H1 (cell line): ENCODE measurements at regions not wholly inside any gene's neighbourhood (a gene's known extent, or its start where the extent isn't known, plus 50 kb on each side); places are given as distances from the start of the nearest gene placed in this dataset.

Experiments
- CTCF ChIA-PET: fragments of 300-600 bp; sonication (Branson Sonifier 250); formaldehyde crosslinking; loops from one replicate; lab custom pipeline; 2021; ENCODE audit not compliant: partially characterized antibody; lab: Charles Lee
- POLR2A ChIA-PET: fragments of 300-600 bp; sonication (Branson Sonifier 250); formaldehyde crosslinking; loops from one replicate; lab custom pipeline; 2021; ENCODE audit warnings: inconsistent platforms; ENCODE audit not compliant: partially characterized antibody; lab: Charles Lee
- DNase-seq, 2 experiments: peaks; one replicate each; pipeline versions ENCODE4 v3.0.0 to v3.0.0-alpha.2; 2010 to 2022; ENCODE audit warnings: low spot score in 2 of 2, low read depth in 1 of 2, mixed read lengths in 1 of 2
- FAIRE-seq: peaks from 2 replicates; lab custom pipeline; 2011; peaks lifted over from hg19 to GRCh38; lab: Jason Lieb, UNC
- H2AFZ ChIP-seq: 2 replicates; pipeline ENCODE4 v1.8.1; 2012; ENCODE audit warnings: low read length, inconsistent platforms
- H2AK5ac ChIP-seq: 2 replicates; pipeline ENCODE4 v1.6.1; 2013; ENCODE audit warnings: low read depth, low read length
- H2BK120ac ChIP-seq: replicated peaks from 2 replicates; pipeline ENCODE3; 2013; ENCODE audit warnings: low read depth, low read length, inconsistent platforms
- H2BK12ac ChIP-seq: 2 replicates; pipeline ENCODE4 v1.6.1; 2013; ENCODE audit warnings: low read depth, low read length
- H2BK15ac ChIP-seq: 2 replicates; pipeline ENCODE4 v1.6.1; 2013; ENCODE audit warnings: low read length
- H2BK20ac ChIP-seq: 2 replicates; pipeline ENCODE4 v1.6.1; 2013; ENCODE audit warnings: low read length
- H2BK5ac ChIP-seq: 2 replicates; pipeline ENCODE4 v1.6.1; 2013; ENCODE audit warnings: low read depth, low read length
- H3K14ac ChIP-seq: 2 replicates; pipeline ENCODE4 v1.6.1; 2013; ENCODE audit warnings: inconsistent platforms; ENCODE audit not compliant: insufficient read length
- H3K18ac ChIP-seq: 2 replicates; pipeline ENCODE4 v1.6.1; 2013; ENCODE audit warnings: low read length; ENCODE audit errors: extremely low read depth
- H3K23ac ChIP-seq: 2 replicates; pipeline ENCODE4 v1.6.1; 2013; ENCODE audit warnings: inconsistent platforms; ENCODE audit not compliant: insufficient read length
- H3K23me2 ChIP-seq: 2 replicates; pipeline ENCODE4 v1.6.1; 2013; ENCODE audit warnings: low read depth, low read length
- H3K27ac ChIP-seq: 2 replicates; pipeline ENCODE4 v1.6.1; 2011; ENCODE audit warnings: low read depth, low read length, inconsistent platforms
- H3K27me3 ChIP-seq, 4 experiments: replicated peaks in 1 of 4; 1 replicate in 1 of 4; 2 replicates in 3 of 4; pipeline versions ENCODE4 v1.6.1 to v1.8.1; 2011 to 2013; ENCODE audit warnings: low read length in 3 of 4, mild to moderate bottlenecking in 3 of 4, inconsistent platforms in 2 of 4, mixed read lengths in 2 of 4, moderate library complexity in 1 of 4; ENCODE audit not compliant: control insufficient read depth in 3 of 4, insufficient read depth in 3 of 4; ENCODE audit errors: extremely low read depth in 1 of 4
- H3K36me3 ChIP-seq, 4 experiments: 2 replicates each; pipeline versions ENCODE4 v1.6.1 to v1.8.1; 2011 to 2013; ENCODE audit warnings: mild to moderate bottlenecking in 4 of 4, low read length in 3 of 4, moderate library complexity in 2 of 4, control low read depth in 1 of 4, inconsistent platforms in 1 of 4; ENCODE audit not compliant: insufficient read depth in 4 of 4, control insufficient read depth in 2 of 4
- H3K4ac ChIP-seq: replicated peaks from 2 replicates; pipeline ENCODE3; 2013; ENCODE audit warnings: low read length, low read depth, mixed read lengths, inconsistent platforms; ENCODE audit not compliant: insufficient read length
- H3K4me1 ChIP-seq, 4 experiments: replicated peaks in 1 of 4; 1 replicate in 1 of 4; 2 replicates in 3 of 4; pipeline versions ENCODE4 v1.6.1 to v1.8.1; 2011 to 2013; ENCODE audit warnings: low read length in 3 of 4, inconsistent platforms in 2 of 4, mixed read lengths in 1 of 4; ENCODE audit not compliant: insufficient read depth in 4 of 4, control insufficient read depth in 3 of 4
- H3K4me2 ChIP-seq, 2 experiments: 2 replicates each; pipeline versions ENCODE4 v1.6.1 to v1.8.1; 2011 to 2013; ENCODE audit warnings: low read depth in 2 of 2, low read length in 2 of 2, control low read depth in 1 of 2, inconsistent platforms in 1 of 2, mild to moderate bottlenecking in 1 of 2; ENCODE audit not compliant: insufficient read depth in 1 of 2
- H3K4me3 ChIP-seq, 4 experiments: fragments of 200-600, 300-600 bp in 1 of 4; sonication (generic), shearing (Covaris generic), sonication (Bioruptor Twin) in 1 of 4; 2 replicates each; pipeline versions ENCODE4 v1.5.1 to v1.8.1; 2011 to 2016; ENCODE audit warnings: low read length in 4 of 4, low read depth in 3 of 4, control low read depth in 2 of 4, inconsistent platforms in 2 of 4, mild to moderate bottlenecking in 2 of 4, mixed read lengths in 1 of 4, moderate library complexity in 1 of 4; ENCODE audit not compliant: insufficient read depth in 2 of 4; ENCODE audit errors: extremely low read depth in 1 of 4
- H3K56ac ChIP-seq: replicated peaks from 2 replicates; pipeline ENCODE3; 2013; ENCODE audit warnings: low read depth, mild to moderate bottlenecking, mixed read lengths, low read length, inconsistent platforms; ENCODE audit not compliant: insufficient read length
- H3K79me1 ChIP-seq: 2 replicates; pipeline ENCODE4 v1.6.1; 2013; ENCODE audit warnings: low read depth, low read length, control low read depth
- H3K79me2 ChIP-seq, 2 experiments: 2 replicates each; pipeline versions ENCODE4 v1.6.1 to v1.8.1; 2012 to 2013; ENCODE audit warnings: low read length in 2 of 2, mild to moderate bottlenecking in 2 of 2, inconsistent platforms in 1 of 2; ENCODE audit not compliant: insufficient read depth in 2 of 2, control insufficient read depth in 1 of 2
- H3K9ac ChIP-seq, 4 experiments: replicated peaks in 1 of 4; 1 replicate in 1 of 4; 2 replicates in 3 of 4; pipeline versions ENCODE4 v1.6.1 to v1.8.1; 2011 to 2013; ENCODE audit warnings: low read depth in 3 of 4, low read length in 3 of 4, control low read depth in 2 of 4, mild to moderate bottlenecking in 2 of 4, moderate library complexity in 2 of 4, inconsistent platforms in 1 of 4; ENCODE audit errors: extremely low read depth in 1 of 4
- H3K9me3 ChIP-seq, 2 experiments: 2 replicates each; pipeline versions ENCODE4 v1.6.1 to v1.8.1; 2012 to 2013; ENCODE audit warnings: mild to moderate bottlenecking in 2 of 2, moderate library complexity in 2 of 2, control low read depth in 1 of 2, inconsistent platforms in 1 of 2, low read depth in 1 of 2, low read length in 1 of 2, mixed read lengths in 1 of 2; ENCODE audit not compliant: insufficient read depth in 2 of 2
- H4K20me1 ChIP-seq, 2 experiments: replicated peaks in 1 of 2; 2 replicates each; pipeline versions ENCODE3 to v1.8.1; 2011 to 2013; ENCODE audit warnings: inconsistent platforms in 2 of 2, low read length in 2 of 2, mild to moderate bottlenecking in 1 of 2; ENCODE audit not compliant: insufficient read depth in 2 of 2, control insufficient read depth in 1 of 2
- H4K5ac ChIP-seq: 2 replicates; pipeline ENCODE4 v1.6.1; 2013; ENCODE audit warnings: low read length, low read depth, mixed read lengths, inconsistent platforms; ENCODE audit not compliant: insufficient read length
- H4K8ac ChIP-seq: 2 replicates; pipeline ENCODE4 v1.8.0; 2013; ENCODE audit warnings: mild to moderate bottlenecking, moderate library complexity, low read length, inconsistent platforms; ENCODE audit not compliant: insufficient read depth; ENCODE audit errors: extremely low read depth
- H4K91ac ChIP-seq: replicated peaks from 2 replicates; pipeline ENCODE3; 2013; ENCODE audit warnings: low read length, mixed read lengths, inconsistent platforms; ENCODE audit not compliant: insufficient read length
- WGBS, 2 experiments: shearing (Covaris generic) in 1 of 2; methylation state at CpG; one replicate each; pipeline versions ENCODE4 v1.1.6 to v1.1.7; 2013 to 2015; ENCODE audit warnings: low lambda C conversion rate in 2 of 2, mixed read lengths in 2 of 2, inconsistent platforms in 1 of 2, low coverage in 1 of 2, missing lambda C conversion rate in 1 of 2; ENCODE audit not compliant: insufficient replicate concordance in 2 of 2, insufficient coverage in 1 of 2, insufficient read length in 1 of 2; ENCODE audit errors: extremely low coverage in 1 of 2, missing lambda C conversion rate in 1 of 2; 5-methylcytosine and 5-hydroxymethylcytosine counted together

DNA sequence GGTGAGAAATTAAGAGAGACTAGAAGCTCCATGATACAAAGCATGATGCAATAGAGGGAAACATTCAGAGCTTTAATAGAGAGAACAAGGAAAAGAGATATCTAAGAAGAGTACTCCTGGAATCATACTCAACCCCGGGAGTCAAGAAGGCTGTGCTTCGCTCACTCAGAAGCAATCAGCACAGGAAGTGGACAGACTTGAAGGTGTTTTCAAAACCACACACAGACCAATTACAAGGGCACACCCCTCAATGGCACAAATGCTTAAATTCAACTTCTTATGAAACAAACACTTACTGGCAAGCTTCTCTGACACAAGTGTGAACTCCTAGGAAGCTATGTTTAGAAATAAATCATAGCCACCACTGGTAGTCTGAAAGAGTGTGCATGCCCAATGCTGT lies 462.3 kb downstream of the GABRG2 start:
- Histone ChIP-seq H3K27ac (no peak overlapping the region), H4K20me1 (no peaks in the 10 kb centered on the region), H2BK15ac (no peak overlapping the region), H3K4me1 (no peaks in the 10 kb centered on the region), H2BK5ac (no peak overlapping the region), H4K8ac (no peak overlapping the region), H4K5ac (no peak overlapping the region), H3K14ac (no peak overlapping the region), H3K27me3 (no peaks in the 10 kb centered on the region), H2BK12ac (no peak overlapping the region), H2AFZ (0 out of 2 replicates have a peak overlapping the region, but pooled peaks have one; percentile 76), H3K4me3 (no peak overlapping the region), H3K9me3 (0 out of 4 replicates have a peak, but pooled peaks cover 0 to 2% of the 10 kb centered on the region in 2 experiments), H2BK20ac (no peak overlapping the region), H4K91ac (no peak overlapping the region), H3K79me1 (no peaks in the 10 kb centered on the region), H2AK5ac (no peak overlapping the region), H3K9ac (no peak overlapping the region), H2BK120ac (no peak overlapping the region), H3K4me2 (no peak overlapping the region), H3K18ac (no peak overlapping the region), H3K23me2 (no peaks in the 10 kb centered on the region), H3K4ac (no peak overlapping the region), H3K36me3 (no peaks in the 10 kb centered on the region), H3K79me2 (no peaks in the 10 kb centered on the region), H3K56ac (no peak overlapping the region), H3K23ac (no peak overlapping the region)
- no peak for FAIRE-seq
- 95% methylated on average over 2 of the region's 2 CpGs; no CpG with 5 or more reads in 1 of the 2 experiments for WGBS, 2 experiments
- ChIA-PET CTCF (interaction anchor here (0.5 to 1.0 kb wide), 3 partner anchors 32 to 78 kb away, joined by 3 to 4 read pairs (median 3); no protein-coding TSS in a partner anchor), POLR2A (no interaction called here)
- no peak for DNase-seq
